ENCODE measurements at regions not wholly inside any gene's neighbourhood (a gene's known extent, or its start where the extent isn't known, plus 50 kb on each side); places are given as distances from the start of the nearest gene placed in this dataset.

DNA sequence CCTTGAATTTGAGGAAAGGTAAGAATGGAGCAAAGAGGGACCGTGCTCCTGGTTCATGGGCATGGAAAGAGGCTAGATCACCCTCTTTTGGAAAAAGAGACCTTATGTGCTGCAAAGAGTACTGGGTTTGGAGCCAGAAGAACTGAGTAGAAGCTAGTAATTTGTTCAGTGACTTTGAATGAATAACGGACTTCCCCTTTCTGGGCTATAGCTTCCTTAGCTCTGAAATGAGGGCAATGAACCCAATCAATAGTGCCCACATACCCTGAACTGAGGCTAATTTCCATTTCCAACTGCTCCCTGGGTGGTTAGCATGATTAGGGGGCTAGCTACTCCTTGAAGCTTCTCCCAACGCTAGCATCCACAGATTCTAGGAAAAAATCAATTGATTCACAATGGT, 121.4 kb downstream of the UNC5CL start:
- TF ChIP-seq, protein P1, sequence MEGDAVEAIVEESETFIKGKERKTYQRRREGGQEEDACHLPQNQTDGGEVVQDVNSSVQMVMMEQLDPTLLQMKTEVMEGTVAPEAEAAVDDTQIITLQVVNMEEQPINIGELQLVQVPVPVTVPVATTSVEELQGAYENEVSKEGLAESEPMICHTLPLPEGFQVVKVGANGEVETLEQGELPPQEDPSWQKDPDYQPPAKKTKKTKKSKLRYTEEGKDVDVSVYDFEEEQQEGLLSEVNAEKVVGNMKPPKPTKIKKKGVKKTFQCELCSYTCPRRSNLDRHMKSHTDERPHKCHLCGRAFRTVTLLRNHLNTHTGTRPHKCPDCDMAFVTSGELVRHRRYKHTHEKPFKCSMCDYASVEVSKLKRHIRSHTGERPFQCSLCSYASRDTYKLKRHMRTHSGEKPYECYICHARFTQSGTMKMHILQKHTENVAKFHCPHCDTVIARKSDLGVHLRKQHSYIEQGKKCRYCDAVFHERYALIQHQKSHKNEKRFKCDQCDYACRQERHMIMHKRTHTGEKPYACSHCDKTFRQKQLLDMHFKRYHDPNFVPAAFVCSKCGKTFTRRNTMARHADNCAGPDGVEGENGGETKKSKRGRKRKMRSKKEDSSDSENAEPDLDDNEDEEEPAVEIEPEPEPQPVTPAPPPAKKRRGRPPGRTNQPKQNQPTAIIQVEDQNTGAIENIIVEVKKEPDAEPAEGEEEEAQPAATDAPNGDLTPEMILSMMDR (optimal IDR thresholded peaks at IDR 0.05 in 1 of 3, IDR thresholded peaks at IDR 0.05 in 1 of 3, conservative IDR thresholded peaks at IDR 0.05 in 1 of 3; ENCODE audit: extremely low read depth in 1 of 3, insufficient read depth in 2 of 3, low read length in 3 of 3): no peak
- no peak for TF ChIP-seq EZH2 (IDR thresholded peaks at IDR 0.05; ENCODE audit: low read length)
